HG03139 (cell line): ENCODE measurements at regions not wholly inside any gene's neighbourhood (a gene's known extent, or its start where the extent isn't known, plus 50 kb on each side); places are given as distances from the start of the nearest gene placed in this dataset.

Source experiments
- ATAC-seq: cut with Tn5 transposase; IDR thresholded peaks from one replicate; pipeline ENCODE4 v1.9.1; 2021; ENCODE audit not compliant: unreplicated experiment

DNA sequence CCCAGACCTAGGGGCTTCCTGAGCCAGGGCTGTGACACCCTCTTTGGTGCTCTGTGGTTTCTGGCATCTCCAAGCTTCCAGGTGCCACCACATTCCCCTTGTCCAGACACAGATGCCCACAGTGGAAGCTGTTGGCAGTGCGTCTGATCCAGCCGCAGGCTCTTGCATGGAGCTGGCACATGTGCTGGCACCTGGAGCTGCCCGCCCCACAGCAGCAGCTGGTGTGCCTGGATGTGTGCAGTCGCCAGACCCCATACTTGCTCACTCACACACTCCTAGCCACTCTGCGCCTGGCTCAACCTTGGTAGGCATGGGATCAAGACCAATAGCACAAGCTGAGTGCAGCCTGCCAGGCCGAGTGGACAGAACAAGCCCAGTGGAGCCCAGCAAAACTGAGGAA, 106.5 kb downstream of the LYZL1 start:
- ATAC-seq: no peak

DNA sequence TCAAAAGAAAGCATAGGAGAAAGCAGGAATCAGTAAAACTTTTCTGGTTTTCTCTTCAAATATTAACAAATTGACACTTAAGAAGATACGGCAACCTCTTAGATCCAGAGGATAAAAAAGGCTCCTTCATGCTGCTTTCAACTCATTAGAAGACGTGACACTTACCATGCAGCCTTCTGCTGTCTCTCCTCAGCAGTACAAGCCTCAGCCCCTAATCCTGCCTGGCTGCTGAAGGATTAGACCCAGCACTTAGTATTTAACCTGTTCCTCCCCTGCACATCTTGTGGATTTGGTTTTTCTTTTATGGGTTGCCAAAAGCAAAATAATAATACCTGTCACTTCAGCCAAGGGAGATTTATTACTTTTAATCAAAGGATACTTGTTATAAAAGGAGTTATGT, 108.4 kb downstream of the LYZL1 start:
- no peak for ATAC-seq

DNA sequence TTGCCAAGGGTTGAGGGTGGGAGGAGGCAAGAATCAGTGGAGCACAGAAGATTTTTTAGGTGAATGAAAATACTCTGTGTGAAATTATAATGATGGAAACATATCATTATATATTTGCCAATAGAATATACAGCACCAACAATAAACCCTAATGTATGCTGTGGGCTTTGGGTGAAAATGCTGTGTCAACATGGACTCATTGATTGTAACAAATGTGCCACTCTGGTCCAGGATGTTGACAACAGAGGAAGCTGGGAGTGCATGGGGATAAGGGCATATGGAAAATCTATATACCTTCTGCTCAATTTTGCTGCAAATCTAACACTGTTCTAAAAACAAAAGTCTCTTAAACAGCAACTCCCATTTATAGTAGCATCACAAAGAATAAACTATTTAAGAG, 114.3 kb downstream of the LYZL1 start:
- no peak for ATAC-seq

DNA sequence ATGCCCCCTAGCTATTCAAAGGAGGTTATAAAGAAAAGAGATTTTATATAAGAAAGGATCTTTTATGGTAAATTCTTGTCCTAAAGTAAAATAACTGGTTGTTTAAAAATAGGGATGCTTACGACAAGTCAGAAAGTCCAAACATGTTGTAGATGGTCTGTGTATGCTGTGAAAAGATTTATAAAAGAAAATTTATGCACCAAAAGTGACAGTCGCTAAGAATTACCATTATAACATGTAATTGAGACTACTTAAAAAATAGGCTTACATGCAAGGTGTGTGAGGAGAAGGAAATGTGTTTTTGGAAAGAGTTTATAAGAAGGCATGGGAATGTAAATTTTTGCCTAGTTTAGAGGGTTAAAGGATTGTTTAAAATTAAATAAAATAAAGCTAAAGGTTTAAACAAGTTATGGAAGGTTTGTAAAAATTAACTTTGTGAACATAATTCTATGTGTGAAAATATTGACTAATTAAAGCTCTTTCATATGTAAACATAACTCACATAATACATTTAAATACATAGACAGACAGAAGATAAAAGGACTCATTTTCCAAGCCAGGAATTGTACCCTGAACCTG, 118.5 kb downstream of the LYZL1 start:
- ATAC-seq: no peak
